ENCODE measurements at regions not wholly inside any gene's neighbourhood (a gene's known extent, or its start where the extent isn't known, plus 50 kb on each side); places are given as distances from the start of the nearest gene placed in this dataset.
A peak's percentile ranks its signal among the peaks of the same experiment; 100 is the strongest.

- ChIA-PET CTCF (ENCODE audit: low intra/inter-chr PET ratio) (no interaction called here), POLR2A (interaction anchor here (0.6 kb wide), 1 partner anchor 258 kb away, joined by 3 read pairs; no protein-coding TSS in a partner anchor)
- Histone ChIP-seq H3K79me2 (ENCODE audit: control insufficient read depth, insufficient read depth, low read length) (no peaks in the 10 kb centered on the region), H3K27ac (ENCODE audit: extremely low read depth, low read depth, low read length) (no peak overlapping the region), H3K4me2 (ENCODE audit: insufficient read depth, low read length) (no peak overlapping the region), H3K27me3 (ENCODE audit: control insufficient read depth in 2 of 2, insufficient read depth in 2 of 2, low read length in 2 of 2) (0 out of 5 replicates have a peak, but pooled peaks cover 0 to 4% of the 10 kb centered on the region in 2 experiments), H4K20me1 (replicated peaks; ENCODE audit: control insufficient read depth, insufficient read depth, low read length) (no peaks in the 10 kb centered on the region), H3K36me3 (ENCODE audit: control insufficient read depth, insufficient read depth, low read length) (no peaks in the 10 kb centered on the region), H3K9ac (ENCODE audit: insufficient read depth in 1 of 2, low read depth in 2 of 2, low read length in 2 of 2) (no peak overlapping the region), H3K9me1 (ENCODE audit: control insufficient read depth, insufficient read depth, low read length) (no peaks in the 10 kb centered on the region), H3K4me3 (no peak overlapping the region), H2AFZ (ENCODE audit: low read depth, low read length) (no peak overlapping the region), H3K4me1 (replicated peaks in 1 of 2; ENCODE audit: control insufficient read depth in 2 of 2, insufficient read depth in 2 of 2, low read length in 2 of 2) (no peaks in the 10 kb centered on the region; a peak in 1 of 5 replicates), H3K9me3 (replicated peaks; ENCODE audit: control insufficient read depth, insufficient read depth, low read depth, low read length) (no peaks in the 10 kb centered on the region)
- intact Hi-C loops (cut with micrococcal nuclease) = no loop called here
- WGBS (ENCODE audit: insufficient coverage, low coverage, missing lambda C conversion rate) = 2% methylated on average over 4 of the region's 4 CpGs
- DNase-seq (ENCODE audit: extremely low read depth in 1 of 4, low spot score in 3 of 4) = no peak
- ATAC-seq = no peak
- no TSS peak for BruUV-seq (replicated peaks)
- TF ChIP-seq CEBPG (CRISPR knock-in tag; IDR thresholded peaks at IDR 0.05) (no peak), CEBPG (tag; conservative IDR thresholded peaks at IDR 0.05 in 1 of 2, IDR thresholded peaks at IDR 0.05 in 1 of 2) (peak in 1 of 2 experiments; percentile 82; a peak in 2 of 4 replicates), CEBPB (tag; IDR thresholded peaks at IDR 0.05) (peak; percentile 45; the same call in 1 of the 2 replicates), EGR1 (conservative IDR thresholded peaks at IDR 0.05) (no peak), E2F3 (CRISPR knock-in tag; IDR thresholded peaks at IDR 0.05) (no peak)
- in situ Hi-C loops (cut with MboI) = no loop called here
- no peak for FAIRE-seq
Observed at GRCh38 chr18:6564950-6565814, 150.5 kb upstream of the L3MBTL4 start.

- FAIRE-seq (no peak), DNase-seq (ENCODE audit: extremely low read depth in 1 of 4, low spot score in 3 of 4) (no peak), ATAC-seq (no peak)
- H3K79me2 ChIP-seq (ENCODE audit: control insufficient read depth, insufficient read depth, low read length) = no peaks in the 10 kb centered on the region
- no peaks in the 10 kb centered on the region for H3K9me1 ChIP-seq (ENCODE audit: control insufficient read depth, insufficient read depth, low read length)
- TF ChIP-seq SP1 (CRISPR knock-in tag; IDR thresholded peaks at IDR 0.05) (no peak), ZNF165 (CRISPR knock-in tag; IDR thresholded peaks at IDR 0.05; ENCODE audit: borderline replicate concordance) (no peak), ZNF354B (CRISPR knock-in tag; IDR thresholded peaks at IDR 0.05) (no peak), ZNF780A (CRISPR knock-in tag; IDR thresholded peaks at IDR 0.05) (no peak), POLR2A (conservative IDR thresholded peaks at IDR 0.05) (no peak)
- no peaks in the 10 kb centered on the region; a peak in 1 of 5 replicates for H3K4me1 ChIP-seq (replicated peaks in 1 of 2; ENCODE audit: control insufficient read depth in 2 of 2, insufficient read depth in 2 of 2, low read length in 2 of 2)
- H3K27me3 ChIP-seq (ENCODE audit: control insufficient read depth in 2 of 2, insufficient read depth in 2 of 2, low read length in 2 of 2) = 0 out of 5 replicates have a peak, but pooled peaks cover 0 to 4% of the 10 kb centered on the region in 2 experiments
- no peak overlapping the region for H2AFZ ChIP-seq (ENCODE audit: low read depth, low read length)
- ChIA-PET POLR2A (no interaction called here), CTCF (ENCODE audit: low intra/inter-chr PET ratio) (no interaction called here)
- H3K4me3 ChIP-seq = no peak overlapping the region
- no peak overlapping the region for H3K4me2 ChIP-seq (ENCODE audit: insufficient read depth, low read length)
- no peaks in the 10 kb centered on the region for H4K20me1 ChIP-seq (replicated peaks; ENCODE audit: control insufficient read depth, insufficient read depth, low read length)
- no peak overlapping the region for H3K27ac ChIP-seq (ENCODE audit: extremely low read depth, low read depth, low read length)
- 2% methylated on average over 2 of the region's 2 CpGs for WGBS (ENCODE audit: insufficient coverage, low coverage, missing lambda C conversion rate)
- no peak overlapping the region for H3K9ac ChIP-seq (ENCODE audit: insufficient read depth in 1 of 2, low read depth in 2 of 2, low read length in 2 of 2)
- intact Hi-C loops (cut with micrococcal nuclease) (no loop called here), in situ Hi-C loops (cut with MboI) (no loop called here)
- no TSS peak for BruUV-seq (replicated peaks)
- H3K9me3 ChIP-seq (replicated peaks; ENCODE audit: control insufficient read depth, insufficient read depth, low read depth, low read length) = no peaks in the 10 kb centered on the region
- no peaks in the 10 kb centered on the region for H3K36me3 ChIP-seq (ENCODE audit: control insufficient read depth, insufficient read depth, low read length)
Observed at GRCh38 chr18:6565815-6566081, 151.0 kb upstream of the L3MBTL4 start.
